CD4-positive, alpha-beta memory T cell (primary cell): ENCODE measurements at regions not wholly inside any gene's neighbourhood (a gene's known extent, or its start where the extent isn't known, plus 50 kb on each side); places are given as distances from the start of the nearest gene placed in this dataset.

ENCODE experiments used
- CTCF ChIA-PET: fragments of 350-600 bp; sonication (Branson Sonifier 250); formaldehyde crosslinking; loops from one replicate; lab custom pipeline; 2021; ENCODE audit warnings: inconsistent platforms; ENCODE audit not compliant: partially characterized antibody; lab: Charles Lee
- POLR2A ChIA-PET: fragments of 350-600 bp; sonication (Branson Sonifier 250); formaldehyde crosslinking; loops from one replicate; lab custom pipeline; 2021; ENCODE audit not compliant: partially characterized antibody; lab: Charles Lee
- DNase-seq, 5 donors: peaks; one replicate each; pipeline versions ENCODE4 v3.0.0 to v3.0.0-alpha.2; 2020 to 2022; ENCODE audit warnings: mixed read lengths in 1 of 5
- H3K27ac ChIP-seq: one replicate; pipeline ENCODE4 v1.7.0; 2013; ENCODE audit warnings: low read depth, low read length
- H3K27me3 ChIP-seq: 2 replicates; pipeline ENCODE4 v1.7.0; 2013; ENCODE audit warnings: mild to moderate bottlenecking, low read length, moderate library complexity; ENCODE audit not compliant: insufficient read depth
- H3K36me3 ChIP-seq: 2 replicates; pipeline ENCODE4 v1.7.0; 2013; ENCODE audit warnings: mild to moderate bottlenecking, low read length, moderate library complexity; ENCODE audit not compliant: insufficient read depth
- H3K4me1 ChIP-seq: 2 replicates; pipeline ENCODE4 v1.7.0; 2013; ENCODE audit warnings: mild to moderate bottlenecking, low read length, moderate library complexity; ENCODE audit not compliant: insufficient read depth
- H3K4me3 ChIP-seq, 2 donors: one replicate each; pipeline ENCODE4 v1.7.0; 2013; ENCODE audit warnings: low read length in 2 of 2, mild to moderate bottlenecking in 1 of 2
- H3K9me3 ChIP-seq, 2 donors: one replicate each; pipeline ENCODE4 v1.7.0; 2013; ENCODE audit warnings: low read length in 2 of 2, control low read depth in 1 of 2; ENCODE audit not compliant: control insufficient read depth in 1 of 2
- H3K27ac Mint-ChIP-seq, 7 donors: one replicate each; pipeline ENCODE4 v1.8.0; 2020 to 2021; ENCODE audit warnings: mixed read lengths in 7 of 7, mild to moderate bottlenecking in 6 of 7, inconsistent platforms in 3 of 7, moderate library complexity in 3 of 7
- H3K27me3 Mint-ChIP-seq, 2 donors: one replicate each; pipeline ENCODE4 v1.8.0; 2020 to 2021; ENCODE audit warnings: mixed read lengths in 2 of 2
- H3K36me3 Mint-ChIP-seq, 2 donors: one replicate each; pipeline ENCODE4 v1.8.0; 2020 to 2021; ENCODE audit warnings: mixed read lengths in 2 of 2, inconsistent platforms in 1 of 2, mild to moderate bottlenecking in 1 of 2
- H3K4me1 Mint-ChIP-seq, 4 donors: one replicate each; pipeline ENCODE4 v1.8.0; 2020 to 2021; ENCODE audit warnings: mixed read lengths in 4 of 4, mild to moderate bottlenecking in 1 of 4
- H3K4me3 Mint-ChIP-seq, 8 donors: one replicate each; pipeline ENCODE4 v1.8.0; 2020 to 2021; ENCODE audit warnings: mixed read lengths in 8 of 8, mild to moderate bottlenecking in 7 of 8, moderate library complexity in 6 of 8, inconsistent platforms in 3 of 8
- H3K9me3 Mint-ChIP-seq, 8 donors: one replicate each; pipeline ENCODE4 v1.8.0; 2020 to 2021; ENCODE audit warnings: mixed read lengths in 8 of 8, mild to moderate bottlenecking in 5 of 8, inconsistent platforms in 3 of 8, moderate library complexity in 1 of 8
- intact Hi-C: fragments of 100-400 bp; cut with micrococcal nuclease; formaldehyde crosslinking; loops from one replicate; pipeline ENCODE4 v1.15.1; 2023

GRCh38 chr2:96427169-96427568 is 78.0 kb downstream of the NEURL3 start:
- Mint-ChIP-seq H3K36me3 (no peaks in the 10 kb centered on the region), H3K27me3 (peaks cover 22 to 26% of the 10 kb centered on the region in 2 donors), H3K27ac (no peak overlapping the region), H3K4me1 (no peaks in the 10 kb centered on the region), H3K4me3 (no peak overlapping the region), H3K9me3 (peaks cover 0 to 11% (median 8%) of the 10 kb centered on the region in 8 donors)
- Histone ChIP-seq H3K36me3 (no peaks in the 10 kb centered on the region), H3K27me3 (no peaks in the 10 kb centered on the region), H3K4me1 (no peaks in the 10 kb centered on the region), H3K4me3 (no peak overlapping the region), H3K27ac (no peak overlapping the region), H3K9me3 (no peaks in the 10 kb centered on the region)
- ChIA-PET POLR2A (no interaction called here), CTCF (no interaction called here)
- no peak for DNase-seq
- intact Hi-C loops = no loop called here

GRCh38 chr2:96423828-96424227 is 81.3 kb downstream of the NEURL3 start:
- Histone ChIP-seq H3K4me3 (no peak overlapping the region), H3K9me3 (no peaks in the 10 kb centered on the region), H3K27me3 (no peaks in the 10 kb centered on the region), H3K4me1 (no peaks in the 10 kb centered on the region), H3K27ac (no peak overlapping the region), H3K36me3 (no peaks in the 10 kb centered on the region)
- intact Hi-C loops = no loop called here
- Mint-ChIP-seq H3K36me3 (no peaks in the 10 kb centered on the region), H3K4me1 (no peaks in the 10 kb centered on the region), H3K4me3 (no peak overlapping the region), H3K9me3 (peaks cover 0 to 3% (median 0%) of the 10 kb centered on the region in 8 donors), H3K27ac (no peak overlapping the region), H3K27me3 (peaks cover 22 to 23% of the 10 kb centered on the region in 2 donors)
- ChIA-PET CTCF (no interaction called here), POLR2A (interaction anchor here (0.6 kb wide), 1 partner anchor 105 kb away, joined by 5 read pairs; no protein-coding TSS in a partner anchor)
- no peak for DNase-seq
